Mesothelial cell of epicardium (in vitro differentiated cells): ENCODE measurements at regions not wholly inside any gene's neighbourhood (a gene's known extent, or its start where the extent isn't known, plus 50 kb on each side); places are given as distances from the start of the nearest gene placed in this dataset.

Source experiments
- DNase-seq, 2 experiments: peaks; one replicate each; pipeline ENCODE4 v3.0.0; 2021; ENCODE audit warnings: low spot score in 2 of 2; ENCODE audit not compliant: unreplicated experiment in 2 of 2
- H3K27ac Mint-ChIP-seq: 2 replicates; pipeline ENCODE4 v1.8.0; 2021; ENCODE audit warnings: mixed read lengths
- H3K27me3 Mint-ChIP-seq: 2 replicates; pipeline ENCODE4 v1.8.0; 2021; ENCODE audit warnings: low read depth, mixed read lengths
- H3K36me3 Mint-ChIP-seq: 2 replicates; pipeline ENCODE4 v1.8.0; 2021; ENCODE audit warnings: mixed read lengths
- H3K4me1 Mint-ChIP-seq: 2 replicates; pipeline ENCODE4 v1.8.0; 2021; ENCODE audit warnings: mixed read lengths
- H3K4me3 Mint-ChIP-seq: 2 replicates; pipeline ENCODE4 v1.8.0; 2021; ENCODE audit warnings: mild to moderate bottlenecking, moderate library complexity, mixed read lengths
- H3K9me3 Mint-ChIP-seq: 2 replicates; pipeline ENCODE4 v1.8.0; 2021; ENCODE audit warnings: mixed read lengths
- TF ChIP-seq, protein P1 (sequence below): fragments of 200-600 bp; sonication (generic); IDR thresholded peaks from one replicate; pipeline ENCODE4 v1.5.0; 2021; ENCODE audit warnings: antibody characterized with exemption; ENCODE audit not compliant: unreplicated experiment

DNA sequence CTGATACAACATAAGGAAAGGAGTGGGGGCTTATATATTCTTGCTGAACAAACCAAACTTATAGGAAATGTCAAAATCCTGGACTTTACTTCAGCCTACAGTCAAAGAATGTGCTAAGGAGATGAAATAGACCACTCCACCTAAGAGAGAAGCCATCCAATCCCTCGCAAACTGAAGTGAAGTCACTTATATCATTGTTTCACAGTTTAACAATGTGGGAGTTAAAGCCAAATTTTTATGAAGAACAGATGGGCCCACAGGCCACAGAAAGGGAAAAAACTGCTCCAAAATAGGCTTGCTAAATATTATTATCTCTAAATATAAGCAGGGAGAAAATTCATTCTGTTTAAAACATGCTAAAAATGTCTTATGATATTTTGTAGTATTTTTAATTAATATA lies 233.3 kb downstream of the GAS1 start:
- Mint-ChIP-seq H3K9me3 (no peaks in the 10 kb centered on the region), H3K36me3 (no peaks in the 10 kb centered on the region), H3K4me1 (peaks cover 26% of the 10 kb centered on the region), H3K27ac (peak overlapping the region; percentile 71), H3K27me3 (no peaks in the 10 kb centered on the region), H3K4me3 (no peak overlapping the region)
- DNase-seq = no peak
- TF ChIP-seq, protein P1, sequence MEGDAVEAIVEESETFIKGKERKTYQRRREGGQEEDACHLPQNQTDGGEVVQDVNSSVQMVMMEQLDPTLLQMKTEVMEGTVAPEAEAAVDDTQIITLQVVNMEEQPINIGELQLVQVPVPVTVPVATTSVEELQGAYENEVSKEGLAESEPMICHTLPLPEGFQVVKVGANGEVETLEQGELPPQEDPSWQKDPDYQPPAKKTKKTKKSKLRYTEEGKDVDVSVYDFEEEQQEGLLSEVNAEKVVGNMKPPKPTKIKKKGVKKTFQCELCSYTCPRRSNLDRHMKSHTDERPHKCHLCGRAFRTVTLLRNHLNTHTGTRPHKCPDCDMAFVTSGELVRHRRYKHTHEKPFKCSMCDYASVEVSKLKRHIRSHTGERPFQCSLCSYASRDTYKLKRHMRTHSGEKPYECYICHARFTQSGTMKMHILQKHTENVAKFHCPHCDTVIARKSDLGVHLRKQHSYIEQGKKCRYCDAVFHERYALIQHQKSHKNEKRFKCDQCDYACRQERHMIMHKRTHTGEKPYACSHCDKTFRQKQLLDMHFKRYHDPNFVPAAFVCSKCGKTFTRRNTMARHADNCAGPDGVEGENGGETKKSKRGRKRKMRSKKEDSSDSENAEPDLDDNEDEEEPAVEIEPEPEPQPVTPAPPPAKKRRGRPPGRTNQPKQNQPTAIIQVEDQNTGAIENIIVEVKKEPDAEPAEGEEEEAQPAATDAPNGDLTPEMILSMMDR = no peak

DNA sequence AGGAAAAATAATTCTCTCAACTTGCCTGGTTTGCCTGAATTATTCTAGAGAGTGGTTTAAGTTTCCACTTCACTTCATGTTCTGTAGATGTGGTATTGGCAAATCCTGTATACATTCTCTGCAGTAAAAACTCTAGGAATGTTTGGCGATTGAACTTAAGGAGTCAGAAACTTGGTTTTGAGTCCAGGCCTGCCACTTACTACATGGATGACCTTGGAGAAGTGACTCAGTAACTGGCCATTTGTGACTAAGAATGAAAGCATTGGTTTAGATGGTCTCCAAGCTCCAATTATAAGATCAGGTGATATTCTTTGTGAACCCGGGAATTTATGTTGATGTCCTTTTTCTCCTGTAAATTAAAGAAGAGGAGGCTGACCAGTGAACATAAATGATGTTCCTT lies 233.8 kb downstream of the GAS1 start:
- Mint-ChIP-seq H3K4me1 (peaks cover 21% of the 10 kb centered on the region), H3K36me3 (no peaks in the 10 kb centered on the region), H3K27ac (peak overlapping the region; percentile 71), H3K4me3 (no peak overlapping the region), H3K9me3 (no peaks in the 10 kb centered on the region), H3K27me3 (no peaks in the 10 kb centered on the region)
- no peak for DNase-seq
- TF ChIP-seq, protein P1 = no peak

DNA sequence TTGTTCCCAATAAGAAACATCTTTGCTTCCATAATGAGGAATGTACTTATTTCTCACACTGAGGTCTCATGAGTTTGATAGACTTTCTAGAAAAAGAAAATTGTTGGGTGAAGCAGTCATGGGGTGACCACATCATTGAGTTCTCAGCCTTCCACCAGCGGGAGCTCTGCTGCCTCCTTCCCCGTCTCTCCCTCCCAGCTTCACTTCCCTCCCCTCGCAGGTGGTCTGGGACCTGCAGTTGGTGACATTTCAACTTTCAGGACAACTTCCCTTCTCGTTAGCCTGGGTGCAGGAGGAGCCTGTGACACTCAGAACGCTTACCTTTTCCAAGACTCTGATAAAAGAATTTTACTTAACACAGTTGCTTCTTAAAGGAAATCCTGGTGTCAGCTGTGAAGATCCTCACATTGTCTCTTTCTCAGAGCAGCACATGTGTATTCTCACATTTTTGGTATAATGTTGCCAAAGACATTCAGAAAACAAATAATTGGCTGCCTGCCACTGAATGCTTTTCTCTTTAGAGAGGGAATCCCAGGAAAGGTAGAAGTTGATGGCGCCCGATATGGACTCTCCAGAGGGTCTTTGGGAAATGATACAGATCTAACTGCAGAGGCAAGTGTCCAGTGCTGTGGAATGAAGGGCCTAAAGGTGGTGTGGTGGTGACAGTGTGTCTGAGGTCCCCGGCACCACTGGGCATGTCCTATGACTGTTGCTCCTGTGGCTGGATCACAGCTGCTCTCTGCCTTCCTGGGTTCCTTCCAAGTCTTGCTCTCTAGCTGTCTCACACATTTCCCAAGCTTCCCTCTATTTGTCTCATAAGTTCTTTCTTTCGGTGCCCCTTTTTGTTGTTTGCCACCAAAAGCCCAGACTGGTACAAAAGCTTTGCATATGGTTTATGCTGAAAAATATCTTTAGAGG lies 238.1 kb downstream of the GAS1 start:
- TF ChIP-seq, protein P1 = no peak
- Mint-ChIP-seq H3K4me1 (peaks cover 9% of the 10 kb centered on the region), H3K27me3 (peaks cover 17% of the 10 kb centered on the region), H3K9me3 (no peaks in the 10 kb centered on the region), H3K4me3 (no peak overlapping the region), H3K36me3 (no peaks in the 10 kb centered on the region), H3K27ac (no peak overlapping the region)
- DNase-seq = no peak

DNA sequence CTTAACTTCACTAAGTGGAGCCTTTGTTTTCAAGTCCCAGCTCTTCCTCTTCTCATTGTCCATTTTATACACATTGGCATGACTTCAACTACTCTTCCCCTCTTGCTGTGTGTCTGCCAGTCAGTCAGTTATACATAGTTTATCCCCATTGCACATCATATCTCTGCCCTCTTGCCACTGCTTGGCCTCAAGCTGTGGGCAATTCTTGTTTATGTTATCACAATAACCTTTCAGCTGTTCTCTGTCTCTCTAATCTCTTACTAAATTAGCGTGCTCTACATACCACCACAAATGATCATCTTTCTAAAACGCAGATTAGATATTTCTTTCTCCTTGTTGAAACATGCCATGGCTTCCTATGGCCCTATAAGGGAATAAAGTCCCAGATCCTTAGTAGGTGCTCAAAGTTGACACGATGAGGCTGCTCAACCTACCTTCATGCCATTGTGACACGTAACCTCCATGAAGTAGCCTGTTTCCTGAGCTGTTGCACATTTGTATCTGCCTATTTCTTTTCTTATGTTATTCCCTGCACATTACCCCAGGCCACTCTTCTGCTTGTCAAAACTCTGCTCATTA lies 239.3 kb downstream of the GAS1 start:
- Mint-ChIP-seq H3K4me3 (no peak overlapping the region), H3K27ac (no peak overlapping the region), H3K36me3 (no peaks in the 10 kb centered on the region), H3K9me3 (no peaks in the 10 kb centered on the region), H3K4me1 (no peaks in the 10 kb centered on the region), H3K27me3 (peaks cover 17% of the 10 kb centered on the region)
- TF ChIP-seq, protein P1 = no peak
- no peak for DNase-seq

DNA sequence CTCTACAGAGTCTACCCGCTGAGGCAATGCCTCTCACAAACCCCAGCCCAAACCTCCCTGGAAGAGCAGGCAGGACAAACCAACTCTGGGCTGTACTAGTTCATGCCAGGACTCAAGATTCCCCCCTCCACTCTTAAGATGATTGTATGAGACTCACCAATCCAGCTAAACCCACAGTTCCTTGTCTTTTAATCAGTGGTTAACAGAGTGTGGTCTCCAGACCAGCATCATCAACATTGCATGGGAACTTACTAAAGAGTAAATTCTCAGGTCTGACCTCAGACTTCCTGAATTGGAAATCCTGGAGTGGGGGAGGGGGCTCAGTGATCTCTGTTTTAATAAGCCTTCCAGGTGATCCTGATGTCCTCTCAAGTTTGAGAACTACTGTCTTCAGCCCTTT lies 240.9 kb downstream of the GAS1 start:
- H3K27ac Mint-ChIP-seq = no peak overlapping the region
- TF ChIP-seq, protein P1 = no peak
- no peak overlapping the region for H3K4me3 Mint-ChIP-seq

More for the DNA sequence above, 240.9 kb downstream of the GAS1 start:
- no peaks in the 10 kb centered on the region for H3K9me3 Mint-ChIP-seq
- H3K4me1 Mint-ChIP-seq = peaks cover 11% of the 10 kb centered on the region
- H3K36me3 Mint-ChIP-seq = no peaks in the 10 kb centered on the region
- no peak for DNase-seq
- H3K27me3 Mint-ChIP-seq = peaks cover 17% of the 10 kb centered on the region
